ENCODE measurements at regions not wholly inside any gene's neighbourhood (a gene's known extent, or its start where the extent isn't known, plus 50 kb on each side); places are given as distances from the start of the nearest gene placed in this dataset.

DNA sequence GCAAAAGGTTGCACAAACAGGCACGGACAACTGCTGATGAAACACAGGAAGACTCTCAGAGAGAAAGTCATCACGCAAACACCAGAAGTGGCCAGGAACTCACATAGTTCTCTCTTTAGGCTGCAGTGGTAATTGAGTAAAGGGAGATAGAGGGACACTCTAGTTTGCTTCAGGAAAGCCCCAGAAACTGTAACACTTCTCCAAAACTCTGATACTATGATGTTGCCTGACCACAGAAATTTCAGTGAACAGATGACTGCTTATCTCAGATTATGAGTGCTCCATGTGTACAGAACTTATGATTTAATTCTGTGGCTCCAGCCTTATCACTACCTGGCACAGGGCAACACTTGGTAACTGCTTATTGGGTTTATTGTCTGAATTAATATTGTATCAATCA lies 311.5 kb upstream of the GYPC start:
- no peak for TF ChIP-seq CTCF (IDR thresholded peaks at IDR 0.05 in 2 of 3, conservative IDR thresholded peaks at IDR 0.05 in 1 of 3; ENCODE audit: control insufficient read depth in 2 of 3, extremely low read depth in 1 of 3, insufficient read depth in 1 of 3, low read depth in 3 of 3, low read length in 3 of 3)
- no peak for TF ChIP-seq RAD21 (IDR thresholded peaks at IDR 0.05; ENCODE audit: insufficient read depth, low read depth, low read length)
- TF ChIP-seq MXI1 (IDR thresholded peaks at IDR 0.05; ENCODE audit: low read depth, low read length): no peak
- TF ChIP-seq MTA3 (IDR thresholded peaks at IDR 0.05; ENCODE audit: borderline replicate concordance, low read length): no peak
- TF ChIP-seq POLR2AphosphoS5 (IDR thresholded peaks at IDR 0.05; ENCODE audit: low read length): no peak
- TF ChIP-seq EZH2 (IDR thresholded peaks at IDR 0.05; ENCODE audit: borderline replicate concordance, control insufficient read depth, low read depth, low read length): no peak
- no peak for TF ChIP-seq RAD51 (IDR thresholded peaks at IDR 0.05)
- no peak for TF ChIP-seq IKZF2 (IDR thresholded peaks at IDR 0.05)

Data from GM12878 (cell line).